ENCODE measurements at regions not wholly inside any gene's neighbourhood (a gene's known extent, or its start where the extent isn't known, plus 50 kb on each side); places are given as distances from the start of the nearest gene placed in this dataset.

DNA sequence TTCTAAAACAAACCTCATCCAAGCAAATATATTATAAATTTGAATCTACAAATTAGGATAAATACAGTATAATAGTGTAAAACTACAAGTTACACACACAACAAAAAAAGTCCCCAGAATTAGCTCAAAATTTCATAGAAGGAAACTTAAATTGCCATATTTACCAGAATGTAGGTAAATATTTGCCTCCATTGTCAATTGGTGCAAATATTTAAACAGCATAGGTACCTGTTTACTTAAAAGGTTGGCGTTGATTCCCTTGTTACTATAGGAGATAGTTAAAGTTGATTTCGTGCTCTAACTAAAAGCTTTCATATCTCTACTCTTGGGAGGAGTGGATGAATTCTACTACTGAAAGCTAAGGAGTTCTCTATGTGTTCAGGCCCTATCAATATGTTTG lies 111.6 kb upstream of the TENT5A start:
- TF ChIP-seq, protein P1, sequence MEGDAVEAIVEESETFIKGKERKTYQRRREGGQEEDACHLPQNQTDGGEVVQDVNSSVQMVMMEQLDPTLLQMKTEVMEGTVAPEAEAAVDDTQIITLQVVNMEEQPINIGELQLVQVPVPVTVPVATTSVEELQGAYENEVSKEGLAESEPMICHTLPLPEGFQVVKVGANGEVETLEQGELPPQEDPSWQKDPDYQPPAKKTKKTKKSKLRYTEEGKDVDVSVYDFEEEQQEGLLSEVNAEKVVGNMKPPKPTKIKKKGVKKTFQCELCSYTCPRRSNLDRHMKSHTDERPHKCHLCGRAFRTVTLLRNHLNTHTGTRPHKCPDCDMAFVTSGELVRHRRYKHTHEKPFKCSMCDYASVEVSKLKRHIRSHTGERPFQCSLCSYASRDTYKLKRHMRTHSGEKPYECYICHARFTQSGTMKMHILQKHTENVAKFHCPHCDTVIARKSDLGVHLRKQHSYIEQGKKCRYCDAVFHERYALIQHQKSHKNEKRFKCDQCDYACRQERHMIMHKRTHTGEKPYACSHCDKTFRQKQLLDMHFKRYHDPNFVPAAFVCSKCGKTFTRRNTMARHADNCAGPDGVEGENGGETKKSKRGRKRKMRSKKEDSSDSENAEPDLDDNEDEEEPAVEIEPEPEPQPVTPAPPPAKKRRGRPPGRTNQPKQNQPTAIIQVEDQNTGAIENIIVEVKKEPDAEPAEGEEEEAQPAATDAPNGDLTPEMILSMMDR (conservative IDR thresholded peaks at IDR 0.05; ENCODE audit: low read depth, low read length) = no peak
- TF ChIP-seq EZH2 (IDR thresholded peaks at IDR 0.05; ENCODE audit: low read length, unreplicated experiment) (no peak), EZH2phosphoT487 (IDR thresholded peaks at IDR 0.05; ENCODE audit: borderline replicate concordance, low read length) (no peak)
